ENCODE measurements at regions not wholly inside any gene's neighbourhood (a gene's known extent, or its start where the extent isn't known, plus 50 kb on each side); places are given as distances from the start of the nearest gene placed in this dataset.

DNA sequence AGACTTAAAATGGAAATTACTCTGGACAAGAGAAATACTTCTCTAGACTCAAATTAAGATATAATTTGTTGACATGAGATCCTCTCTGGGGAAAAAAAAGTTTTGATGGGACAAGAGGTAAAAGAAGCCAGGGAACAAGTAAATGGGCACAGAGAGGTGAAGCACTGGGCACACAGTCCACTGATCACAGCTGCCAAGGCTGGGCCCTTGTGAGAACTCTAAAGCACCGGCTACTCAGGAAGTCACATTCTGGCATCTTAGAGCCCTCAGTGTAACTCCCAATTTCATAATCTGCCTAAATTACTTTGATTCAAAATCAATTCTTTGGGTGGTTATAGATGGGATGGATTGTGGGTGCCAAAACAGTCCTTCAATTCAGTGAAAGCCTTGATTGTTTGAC, 123.2 kb upstream of the CACNA2D1 start:
- Histone ChIP-seq H3K9me3 (no peaks in the 10 kb centered on the region), H3K4me3 (no peak overlapping the region), H3K36me3 (ENCODE audit: low read depth) (no peaks in the 10 kb centered on the region), H3K4me1 (ENCODE audit: low read depth) (no peaks in the 10 kb centered on the region)
- TF ChIP-seq, protein P1, sequence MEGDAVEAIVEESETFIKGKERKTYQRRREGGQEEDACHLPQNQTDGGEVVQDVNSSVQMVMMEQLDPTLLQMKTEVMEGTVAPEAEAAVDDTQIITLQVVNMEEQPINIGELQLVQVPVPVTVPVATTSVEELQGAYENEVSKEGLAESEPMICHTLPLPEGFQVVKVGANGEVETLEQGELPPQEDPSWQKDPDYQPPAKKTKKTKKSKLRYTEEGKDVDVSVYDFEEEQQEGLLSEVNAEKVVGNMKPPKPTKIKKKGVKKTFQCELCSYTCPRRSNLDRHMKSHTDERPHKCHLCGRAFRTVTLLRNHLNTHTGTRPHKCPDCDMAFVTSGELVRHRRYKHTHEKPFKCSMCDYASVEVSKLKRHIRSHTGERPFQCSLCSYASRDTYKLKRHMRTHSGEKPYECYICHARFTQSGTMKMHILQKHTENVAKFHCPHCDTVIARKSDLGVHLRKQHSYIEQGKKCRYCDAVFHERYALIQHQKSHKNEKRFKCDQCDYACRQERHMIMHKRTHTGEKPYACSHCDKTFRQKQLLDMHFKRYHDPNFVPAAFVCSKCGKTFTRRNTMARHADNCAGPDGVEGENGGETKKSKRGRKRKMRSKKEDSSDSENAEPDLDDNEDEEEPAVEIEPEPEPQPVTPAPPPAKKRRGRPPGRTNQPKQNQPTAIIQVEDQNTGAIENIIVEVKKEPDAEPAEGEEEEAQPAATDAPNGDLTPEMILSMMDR (IDR thresholded peaks at IDR 0.05), result no peak
- DNase-seq (no peak), ATAC-seq (no peak)
- intact Hi-C loops (cut with DNase I, micrococcal nuclease), result no loop called here

DNA sequence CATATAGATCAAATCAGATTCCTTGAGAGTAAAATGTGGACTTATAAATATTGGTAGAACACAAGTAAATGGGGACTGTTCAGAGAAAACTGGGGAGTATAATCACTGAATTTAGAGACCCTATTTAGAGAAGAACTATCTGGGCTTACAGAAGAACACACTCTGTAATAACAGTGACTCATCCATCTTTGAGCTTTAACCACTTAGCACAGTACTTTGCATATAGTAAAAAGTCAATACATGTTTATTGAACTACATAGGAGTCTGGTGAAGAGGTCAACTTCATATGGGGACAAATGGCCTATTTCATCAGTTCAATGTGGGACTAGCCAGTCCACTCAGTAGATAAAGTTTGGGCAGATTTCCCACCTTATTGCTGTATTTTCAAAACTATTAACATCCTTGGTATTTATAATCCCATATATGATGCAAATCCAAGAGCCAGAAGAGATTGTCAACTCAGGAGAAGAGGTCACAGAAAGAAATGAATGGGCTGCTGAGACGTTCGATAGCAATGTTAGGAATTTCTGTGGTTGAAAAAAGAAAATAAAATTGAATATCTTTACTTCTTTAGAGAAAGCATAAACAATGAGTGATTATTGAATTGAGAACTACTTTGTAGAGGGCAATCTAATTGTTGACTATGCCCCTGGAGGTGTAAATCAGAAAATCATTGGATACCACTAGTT, 119.3 kb upstream of the CACNA2D1 start:
- ATAC-seq (no peak), DNase-seq (no peak)
- Histone ChIP-seq H3K36me3 (ENCODE audit: low read depth) (no peaks in the 10 kb centered on the region), H3K9me3 (no peaks in the 10 kb centered on the region), H3K4me3 (no peak overlapping the region), H3K4me1 (ENCODE audit: low read depth) (no peaks in the 10 kb centered on the region)
- intact Hi-C loops (cut with DNase I, micrococcal nuclease), result no loop called here
- TF ChIP-seq, protein P1 (IDR thresholded peaks at IDR 0.05), result no peak

- H3K4me1 ChIP-seq (ENCODE audit: low read depth), result no peaks in the 10 kb centered on the region
- no peaks in the 10 kb centered on the region for H3K9me3 ChIP-seq
- intact Hi-C loops (cut with DNase I, micrococcal nuclease), result no loop called here
- DNase-seq (peak in 1 of 3 donors; percentile 9), ATAC-seq (peak; percentile 78)
- no peak overlapping the region for H3K4me3 ChIP-seq
- TF ChIP-seq, protein P1 (IDR thresholded peaks at IDR 0.05), result no peak
- H3K36me3 ChIP-seq (ENCODE audit: low read depth), result no peaks in the 10 kb centered on the region
These were observed 115.7 kb upstream of the CACNA2D1 start for GRCh38 chr7:82559193-82559805.

- Histone ChIP-seq H3K4me3 (no peak overlapping the region), H3K36me3 (ENCODE audit: low read depth) (no peaks in the 10 kb centered on the region), H3K9me3 (no peaks in the 10 kb centered on the region), H3K4me1 (ENCODE audit: low read depth) (no peaks in the 10 kb centered on the region)
- peak in 1 of 3 donors; percentile 3 for DNase-seq
- intact Hi-C loops (cut with DNase I, micrococcal nuclease), result no loop called here
- TF ChIP-seq, protein P1 (IDR thresholded peaks at IDR 0.05), result no peak
- no peak for ATAC-seq
These were observed 106.2 kb upstream of the CACNA2D1 start for GRCh38 chr7:82549616-82550285.

- TF ChIP-seq, protein P1 (IDR thresholded peaks at IDR 0.05), result no peak
- intact Hi-C loops (cut with DNase I, micrococcal nuclease), result no loop called here
- DNase-seq, result no peak
- Histone ChIP-seq H3K36me3 (ENCODE audit: low read depth) (no peaks in the 10 kb centered on the region), H3K4me1 (ENCODE audit: low read depth) (no peaks in the 10 kb centered on the region), H3K9me3 (no peaks in the 10 kb centered on the region), H3K4me3 (no peak overlapping the region)
- peak; percentile 49 for ATAC-seq
These were observed 104.6 kb upstream of the CACNA2D1 start for GRCh38 chr7:82548141-82548688.
